ENCODE measurements at regions not wholly inside any gene's neighbourhood (a gene's known extent, or its start where the extent isn't known, plus 50 kb on each side); places are given as distances from the start of the nearest gene placed in this dataset.
"Not testable (repeated sequence)": the region's sequence is repeated elsewhere in the genome, so short reads cannot be mapped to it uniquely, and the experiment has no call there.

DNA sequence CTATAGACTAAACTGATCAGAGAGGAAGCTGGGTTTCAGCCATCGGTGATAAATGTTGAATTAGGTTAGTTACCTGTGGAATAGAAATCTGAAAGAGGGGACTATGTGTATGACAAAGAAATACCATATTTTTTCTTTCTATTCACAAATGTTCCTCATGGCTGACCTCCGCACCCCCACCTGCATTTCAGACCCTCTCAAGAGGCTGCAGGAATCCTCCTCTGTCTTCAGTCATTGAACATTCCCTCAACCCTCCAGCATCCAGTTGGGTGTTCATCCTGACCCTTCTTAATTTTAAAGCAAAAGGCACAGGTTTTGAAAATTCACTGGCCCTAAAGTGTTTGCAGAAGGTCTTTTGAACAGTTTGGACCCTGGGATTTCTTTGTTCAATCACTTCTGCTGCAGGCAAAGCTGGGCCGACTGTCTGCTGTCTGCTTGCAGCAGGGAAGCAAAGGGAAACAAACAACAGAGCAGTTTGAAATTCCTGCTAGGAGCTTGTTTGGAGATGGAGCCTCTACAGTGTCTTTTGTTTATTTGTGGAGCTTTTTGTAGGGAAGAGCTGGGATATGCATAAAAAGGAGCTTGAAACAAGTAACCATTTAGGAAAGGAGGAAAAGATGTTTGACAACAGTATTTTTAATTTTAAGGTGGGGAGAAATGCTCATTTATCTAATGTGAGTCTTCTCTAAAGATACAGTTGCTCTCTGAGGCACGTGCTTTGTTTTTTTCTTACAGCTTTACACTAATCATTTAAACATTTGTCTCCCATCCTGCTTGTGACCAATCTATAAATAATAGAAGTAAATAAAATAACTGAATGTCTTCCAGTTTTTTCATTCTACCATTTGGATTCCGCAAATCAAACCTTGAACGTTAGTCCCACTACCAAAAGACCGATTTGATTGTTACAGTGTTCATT, 213.3 kb upstream of the MMADHC start:
- peak; percentile 50 for DNase-seq (ENCODE audit: low spot score)

GRCh38 chr2:149799013-149799705, 211.6 kb upstream of the MMADHC start:
- DNase-seq (ENCODE audit: low spot score), result no peak

GRCh38 chr2:149797030-149797429, 209.5 kb upstream of the MMADHC start:
- DNase-seq (ENCODE audit: low spot score), result no peak

- DNase-seq (ENCODE audit: low spot score), result no peak
Measured at GRCh38 chr2:149789549-149789948, 202.0 kb upstream of the MMADHC start.

DNA sequence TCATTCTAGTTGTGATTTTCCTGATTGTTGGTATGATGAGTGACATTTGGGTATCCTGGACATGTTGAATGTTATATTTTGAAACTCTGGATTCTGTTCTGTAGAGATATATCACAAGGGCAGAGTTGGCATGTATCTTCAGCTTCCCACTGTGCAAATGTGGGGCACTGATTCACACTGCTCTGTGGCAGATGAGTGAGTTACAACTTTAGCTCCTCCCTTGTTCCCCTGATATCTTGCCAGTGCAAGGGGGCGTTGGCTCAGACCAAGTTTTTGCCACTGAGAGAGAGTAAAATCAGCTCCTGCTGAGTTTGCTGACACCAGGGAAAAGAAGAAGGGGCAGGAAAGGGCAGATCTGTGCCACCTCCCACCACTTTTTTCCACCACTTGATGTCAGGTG, 199.6 kb upstream of the MMADHC start:
- DNase-seq (ENCODE audit: low spot score), result no peak

DNA sequence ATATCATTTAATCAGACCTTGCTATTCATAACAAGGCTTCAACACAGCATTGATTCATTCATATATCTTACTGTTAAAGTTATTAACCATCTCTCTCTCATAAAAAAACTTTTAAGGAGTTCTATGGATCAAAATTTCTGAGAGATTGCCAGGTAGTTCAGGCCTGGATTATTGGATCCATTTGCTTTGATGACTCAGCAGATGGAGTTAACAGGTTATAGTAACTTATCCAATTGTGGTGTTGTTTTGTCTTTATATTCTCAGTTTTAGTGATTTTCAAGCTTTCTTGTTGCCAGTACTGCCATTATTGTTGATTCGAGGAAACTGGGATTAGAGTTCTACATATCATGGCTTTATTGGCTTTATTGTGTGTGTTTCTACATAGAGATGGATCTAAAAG, 195.7 kb upstream of the MMADHC start:
- no peak for DNase-seq (ENCODE audit: low spot score)

DNA sequence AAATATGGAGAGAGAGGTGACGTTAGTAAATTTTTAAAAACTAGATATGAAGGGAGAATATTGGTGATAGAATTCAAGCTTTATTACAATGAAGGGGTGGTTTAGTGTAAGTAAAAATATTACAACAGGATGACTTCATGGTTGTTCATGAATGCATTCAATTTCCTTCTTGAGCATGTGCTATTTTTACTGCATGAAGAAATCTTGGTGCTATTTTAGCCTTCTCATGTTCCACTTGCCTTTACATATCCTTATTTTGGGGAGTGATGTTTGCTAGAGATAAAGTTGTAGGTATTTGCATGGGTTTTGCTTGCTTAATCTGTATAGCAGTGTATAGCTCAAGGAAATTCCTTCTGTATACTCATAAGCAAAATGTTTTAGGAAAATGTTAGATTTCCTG, 195.0 kb upstream of the MMADHC start:
- DNase-seq (ENCODE audit: low spot score), result no peak

DNA sequence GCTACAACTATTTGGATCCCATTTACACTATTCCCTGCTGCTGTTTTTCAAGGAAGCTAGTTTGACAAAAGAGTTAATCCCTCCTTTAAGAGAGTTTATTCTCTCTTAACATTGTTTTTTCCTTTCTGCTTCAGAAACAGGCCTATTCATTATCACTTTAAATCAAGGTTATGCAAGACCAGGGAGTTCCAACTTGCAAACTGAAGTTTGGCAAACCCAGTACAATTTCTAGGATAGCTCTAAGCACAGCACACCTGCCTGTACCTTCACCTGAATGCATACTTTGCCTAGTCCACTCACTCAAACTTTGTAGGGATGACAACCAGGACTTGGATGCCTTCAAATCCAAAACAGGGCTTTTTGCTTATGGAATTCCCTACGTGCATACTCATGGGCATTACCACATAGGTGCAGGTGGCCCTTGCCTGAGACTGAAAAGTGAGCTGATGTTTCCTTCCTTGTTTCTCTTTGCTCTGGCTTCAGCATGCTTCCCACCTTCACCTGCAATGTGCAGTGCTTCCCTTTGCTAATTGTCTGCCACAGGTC, 193.8 kb upstream of the MMADHC start:
- DNase-seq (ENCODE audit: low spot score), result no peak

- no peak for DNase-seq (ENCODE audit: low spot score)
Measured at GRCh38 chr2:149773006-149773405, 185.4 kb upstream of the MMADHC start.

- DNase-seq (ENCODE audit: low spot score), result no peak
Measured at GRCh38 chr2:149768320-149768799, 180.8 kb upstream of the MMADHC start.

DNA sequence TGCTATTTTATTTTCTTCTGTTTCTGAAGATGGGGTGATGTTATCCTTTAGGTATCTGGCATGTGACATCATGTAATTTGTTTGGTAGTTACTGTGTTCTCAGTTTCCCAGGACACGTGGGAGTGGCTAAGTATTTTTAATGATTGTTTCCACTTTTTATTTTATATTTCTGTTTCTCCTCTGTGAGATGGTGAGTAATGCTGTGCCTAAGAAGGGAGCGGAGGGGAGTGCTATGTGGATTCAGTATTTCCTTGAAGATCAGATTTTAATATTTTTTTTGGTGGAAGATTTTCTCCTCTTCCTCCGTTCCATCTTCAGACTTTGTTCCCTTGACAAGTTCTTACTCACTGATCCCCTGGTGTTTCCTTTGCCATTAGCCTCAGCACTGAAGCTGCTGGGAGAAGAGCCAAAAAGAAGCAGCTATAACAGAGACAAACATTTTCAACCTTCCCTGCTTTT, 180.0 kb upstream of the MMADHC start:
- no peak for DNase-seq (ENCODE audit: low spot score)

- DNase-seq (ENCODE audit: low spot score), result no peak
Measured at GRCh38 chr2:149766339-149766738, 178.8 kb upstream of the MMADHC start.

DNA sequence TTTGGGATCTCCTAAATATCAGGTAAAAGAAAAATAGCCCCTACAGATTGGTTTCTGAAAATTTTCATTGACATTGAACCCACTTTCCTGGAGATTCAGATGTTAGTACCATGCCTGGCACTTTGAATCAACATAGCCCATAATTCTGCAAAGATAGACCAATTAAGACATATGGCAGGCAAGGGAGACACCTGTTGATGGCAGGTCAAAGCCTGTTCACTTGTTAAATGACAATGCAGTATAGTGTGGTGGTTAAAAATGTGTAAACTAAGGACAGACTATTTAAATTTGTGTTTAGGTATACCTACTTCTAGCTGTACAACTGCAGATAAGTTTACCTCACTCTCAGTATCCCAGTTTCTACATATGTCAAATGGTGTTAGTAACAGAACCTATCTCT, 178.1 kb upstream of the MMADHC start:
- DNase-seq (ENCODE audit: low spot score), result no peak

GRCh38 chr2:149765003-149765402, 177.4 kb upstream of the MMADHC start:
- DNase-seq (ENCODE audit: low spot score), result no peak

- no peak for DNase-seq (ENCODE audit: low spot score)
Measured at GRCh38 chr2:149763358-149763757, 175.8 kb upstream of the MMADHC start.

DNA sequence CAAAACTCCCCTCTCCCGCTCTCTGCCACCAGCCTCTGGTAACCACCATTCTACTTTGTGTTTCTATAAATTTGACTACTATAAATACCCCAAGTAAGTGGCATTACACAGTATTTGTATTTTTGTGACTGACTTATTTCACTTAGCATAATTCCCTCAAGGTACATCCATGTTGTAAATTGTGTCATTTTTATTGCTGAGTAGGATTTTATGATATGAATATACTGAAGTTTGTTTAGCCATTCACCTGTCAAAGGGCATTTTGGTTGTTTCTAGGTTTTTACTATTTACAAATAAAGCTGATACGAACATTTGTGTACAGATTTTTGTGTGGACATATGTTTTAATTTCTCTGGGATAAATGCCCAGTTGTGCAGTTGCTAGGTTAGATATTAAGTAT, 174.0 kb upstream of the MMADHC start:
- no peak for DNase-seq (ENCODE audit: low spot score)

DNA sequence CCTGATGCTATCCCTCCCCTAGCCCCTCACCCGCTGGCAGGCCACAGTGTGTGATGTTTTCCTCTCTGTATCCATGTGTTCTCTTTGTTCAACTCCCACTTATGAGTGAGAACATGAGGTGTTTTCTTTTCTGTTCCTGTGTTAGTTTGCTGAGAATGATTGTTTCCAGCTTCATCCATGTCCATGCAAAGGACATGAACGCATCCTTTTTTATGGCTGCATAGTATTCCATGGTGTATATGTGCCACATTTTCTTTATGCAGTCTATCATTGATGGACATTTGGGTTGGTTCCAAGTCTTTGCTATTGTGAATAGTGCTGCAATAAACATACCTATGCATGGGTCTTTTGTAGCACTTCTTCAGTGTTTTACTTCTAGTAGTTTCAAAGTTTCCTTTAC, 171.8 kb upstream of the MMADHC start:
- not testable (repeated sequence) for DNase-seq (ENCODE audit: low spot score)

GRCh38 chr2:149754722-149755121, 167.1 kb upstream of the MMADHC start:
- not testable (repeated sequence) for DNase-seq (ENCODE audit: low spot score)

- DNase-seq (ENCODE audit: low spot score), result no peak
Measured at GRCh38 chr2:149747456-149747855, 159.9 kb upstream of the MMADHC start.

- no peak for DNase-seq (ENCODE audit: low spot score)
Measured at GRCh38 chr2:149745396-149746230, 158.0 kb upstream of the MMADHC start.

- no peak for DNase-seq (ENCODE audit: low spot score)
Measured at GRCh38 chr2:149744865-149745264, 157.3 kb upstream of the MMADHC start.

Measured in ecto neural progenitor cell (in vitro differentiated cells).